ENCODE measurements at regions not wholly inside any gene's neighbourhood (a gene's known extent, or its start where the extent isn't known, plus 50 kb on each side); places are given as distances from the start of the nearest gene placed in this dataset.

GRCh38 chr5:81914696-81915095, 57.1 kb upstream of the ATG10 start:
- Mint-ChIP-seq H3K27me3 (no peaks in the 10 kb centered on the region), H3K36me3 (no peaks in the 10 kb centered on the region), H3K9me3 (no peaks in the 10 kb centered on the region), H3K4me1 (no peaks in the 10 kb centered on the region), H3K4me3 (no peak overlapping the region), H3K27ac (no peak overlapping the region)
- POLR2A ChIA-PET, result no interaction called here
- DNase-seq (no peak), ATAC-seq (ENCODE audit: low read depth) (no peak)

- Mint-ChIP-seq H3K9me3 (no peaks in the 10 kb centered on the region), H3K4me3 (no peak overlapping the region), H3K4me1 (no peaks in the 10 kb centered on the region), H3K36me3 (no peaks in the 10 kb centered on the region), H3K27ac (no peak overlapping the region), H3K27me3 (no peaks in the 10 kb centered on the region)
- ATAC-seq (ENCODE audit: low read depth) (no peak), DNase-seq (no peak)
- POLR2A ChIA-PET, result no interaction called here
Measured at GRCh38 chr5:81912933-81913332, 58.9 kb upstream of the ATG10 start.

GRCh38 chr5:81909677-81910076, 62.1 kb upstream of the ATG10 start:
- H3K4me1 Mint-ChIP-seq, result no peaks in the 10 kb centered on the region
- H3K27ac Mint-ChIP-seq, result no peak overlapping the region
- H3K9me3 Mint-ChIP-seq, result no peaks in the 10 kb centered on the region
- DNase-seq (no peak), ATAC-seq (ENCODE audit: low read depth) (no peak)
- POLR2A ChIA-PET, result no interaction called here
- H3K4me3 Mint-ChIP-seq, result no peak overlapping the region
- H3K27me3 Mint-ChIP-seq, result no peaks in the 10 kb centered on the region
- H3K36me3 Mint-ChIP-seq, result no peaks in the 10 kb centered on the region

- POLR2A ChIA-PET, result no interaction called here
- no peak for DNase-seq
- H3K9me3 Mint-ChIP-seq, result no peaks in the 10 kb centered on the region
- H3K27me3 Mint-ChIP-seq, result no peaks in the 10 kb centered on the region
- no peak for ATAC-seq (ENCODE audit: low read depth)
- H3K27ac Mint-ChIP-seq, result no peak overlapping the region
- H3K4me1 Mint-ChIP-seq, result no peaks in the 10 kb centered on the region
- no peaks in the 10 kb centered on the region for H3K36me3 Mint-ChIP-seq
- no peak overlapping the region for H3K4me3 Mint-ChIP-seq
Measured at GRCh38 chr5:81908771-81909170, 63.1 kb upstream of the ATG10 start.

GRCh38 chr5:81908044-81908443, 63.8 kb upstream of the ATG10 start:
- Mint-ChIP-seq H3K4me3 (no peak overlapping the region), H3K36me3 (no peaks in the 10 kb centered on the region), H3K4me1 (no peaks in the 10 kb centered on the region), H3K9me3 (no peaks in the 10 kb centered on the region), H3K27me3 (no peaks in the 10 kb centered on the region), H3K27ac (no peak overlapping the region)
- no peak for ATAC-seq (ENCODE audit: low read depth)
- POLR2A ChIA-PET, result no interaction called here
- no peak for DNase-seq

GRCh38 chr5:81907012-81907635, 64.7 kb upstream of the ATG10 start:
- no peaks in the 10 kb centered on the region for H3K27me3 Mint-ChIP-seq
- H3K4me1 Mint-ChIP-seq, result no peaks in the 10 kb centered on the region
- POLR2A ChIA-PET, result no interaction called here
- ATAC-seq (ENCODE audit: low read depth) (no peak), DNase-seq (no peak)
- H3K36me3 Mint-ChIP-seq, result no peaks in the 10 kb centered on the region
- no peaks in the 10 kb centered on the region for H3K9me3 Mint-ChIP-seq
- H3K4me3 Mint-ChIP-seq, result no peak overlapping the region
- H3K27ac Mint-ChIP-seq, result no peak overlapping the region

GRCh38 chr5:81906086-81906485, 65.7 kb upstream of the ATG10 start:
- DNase-seq (no peak), ATAC-seq (ENCODE audit: low read depth) (no peak)
- POLR2A ChIA-PET, result no interaction called here
- Mint-ChIP-seq H3K27ac (no peak overlapping the region), H3K36me3 (peaks cover 2% of the 10 kb centered on the region), H3K27me3 (no peaks in the 10 kb centered on the region), H3K4me3 (no peak overlapping the region), H3K4me1 (no peaks in the 10 kb centered on the region), H3K9me3 (peaks cover 2% of the 10 kb centered on the region)

- Mint-ChIP-seq H3K9me3 (peaks cover 4% of the 10 kb centered on the region), H3K27me3 (no peaks in the 10 kb centered on the region), H3K4me3 (no peak overlapping the region), H3K36me3 (peaks cover 2% of the 10 kb centered on the region), H3K27ac (no peak overlapping the region), H3K4me1 (no peaks in the 10 kb centered on the region)
- ATAC-seq (ENCODE audit: low read depth), result no peak
- no peak for DNase-seq
- POLR2A ChIA-PET, result interaction anchor here (0.7 kb wide), 1 partner anchor 194 kb away, joined by 4 read pairs; no protein-coding TSS in a partner anchor
Measured at GRCh38 chr5:81904861-81905260, 67.0 kb upstream of the ATG10 start.

GRCh38 chr5:81904166-81904565, 67.7 kb upstream of the ATG10 start:
- Mint-ChIP-seq H3K27me3 (no peaks in the 10 kb centered on the region), H3K9me3 (peaks cover 6% of the 10 kb centered on the region), H3K4me1 (no peaks in the 10 kb centered on the region), H3K36me3 (peaks cover 2% of the 10 kb centered on the region), H3K4me3 (no peak overlapping the region), H3K27ac (no peak overlapping the region)
- ATAC-seq (ENCODE audit: low read depth), result no peak
- POLR2A ChIA-PET, result no interaction called here
- no peak for DNase-seq

GRCh38 chr5:81901586-81901985, 70.2 kb upstream of the ATG10 start:
- Mint-ChIP-seq H3K36me3 (peaks cover 2% of the 10 kb centered on the region), H3K4me3 (no peak overlapping the region), H3K9me3 (peaks cover 9% of the 10 kb centered on the region), H3K27ac (no peak overlapping the region), H3K27me3 (no peaks in the 10 kb centered on the region), H3K4me1 (no peaks in the 10 kb centered on the region)
- POLR2A ChIA-PET, result no interaction called here
- DNase-seq, result no peak
- no peak for ATAC-seq (ENCODE audit: low read depth)

GRCh38 chr5:81899123-81899522, 72.7 kb upstream of the ATG10 start:
- POLR2A ChIA-PET, result no interaction called here
- peaks cover 9% of the 10 kb centered on the region for H3K9me3 Mint-ChIP-seq
- peaks cover 2% of the 10 kb centered on the region for H3K36me3 Mint-ChIP-seq
- DNase-seq, result no peak
- no peak for ATAC-seq (ENCODE audit: low read depth)
- H3K27me3 Mint-ChIP-seq, result no peaks in the 10 kb centered on the region
- no peak overlapping the region for H3K27ac Mint-ChIP-seq
- no peak overlapping the region for H3K4me3 Mint-ChIP-seq
- no peaks in the 10 kb centered on the region for H3K4me1 Mint-ChIP-seq

GRCh38 chr5:81898403-81898802, 73.4 kb upstream of the ATG10 start:
- POLR2A ChIA-PET, result no interaction called here
- H3K27ac Mint-ChIP-seq, result no peak overlapping the region
- no peak overlapping the region for H3K4me3 Mint-ChIP-seq
- H3K36me3 Mint-ChIP-seq, result peaks cover 2% of the 10 kb centered on the region
- H3K9me3 Mint-ChIP-seq, result peaks cover 11% of the 10 kb centered on the region
- no peak for DNase-seq
- no peak for ATAC-seq (ENCODE audit: low read depth)
- no peaks in the 10 kb centered on the region for H3K4me1 Mint-ChIP-seq
- no peaks in the 10 kb centered on the region for H3K27me3 Mint-ChIP-seq

- Mint-ChIP-seq H3K36me3 (peaks cover 2% of the 10 kb centered on the region), H3K27me3 (no peaks in the 10 kb centered on the region), H3K9me3 (peaks cover 14% of the 10 kb centered on the region), H3K4me3 (no peak overlapping the region), H3K27ac (no peak overlapping the region), H3K4me1 (no peaks in the 10 kb centered on the region)
- ATAC-seq (ENCODE audit: low read depth) (no peak), DNase-seq (no peak)
- POLR2A ChIA-PET, result no interaction called here
Measured at GRCh38 chr5:81896764-81897163, 75.1 kb upstream of the ATG10 start.

GRCh38 chr5:81895307-81895706, 76.5 kb upstream of the ATG10 start:
- Mint-ChIP-seq H3K27ac (no peak overlapping the region), H3K27me3 (no peaks in the 10 kb centered on the region), H3K9me3 (peaks cover 16% of the 10 kb centered on the region), H3K4me3 (no peak overlapping the region), H3K36me3 (no peaks in the 10 kb centered on the region), H3K4me1 (no peaks in the 10 kb centered on the region)
- POLR2A ChIA-PET, result no interaction called here
- ATAC-seq (ENCODE audit: low read depth) (no peak), DNase-seq (no peak)

- Mint-ChIP-seq H3K4me3 (no peak overlapping the region), H3K27me3 (no peaks in the 10 kb centered on the region), H3K36me3 (no peaks in the 10 kb centered on the region), H3K27ac (no peak overlapping the region), H3K4me1 (no peaks in the 10 kb centered on the region), H3K9me3 (peaks cover 15% of the 10 kb centered on the region)
- ATAC-seq (ENCODE audit: low read depth) (no peak), DNase-seq (no peak)
- POLR2A ChIA-PET, result no interaction called here
Measured at GRCh38 chr5:81893961-81894360, 77.9 kb upstream of the ATG10 start.

All from activated naive CD8-positive, alpha-beta T cell treated with anti-CD3 and anti-CD28 coated beads, Interleukin-2, amount 10 ng/mL, durations not matched to agents 7 days and 5 days (primary cell).